HG03066 (cell line): ENCODE measurements at regions not wholly inside any gene's neighbourhood (a gene's known extent, or its start where the extent isn't known, plus 50 kb on each side); places are given as distances from the start of the nearest gene placed in this dataset.
"Not testable (repeated sequence)": the region's sequence is repeated elsewhere in the genome, so short reads cannot be mapped to it uniquely, and the experiment has no call there.

Experiments used
- ATAC-seq: cut with Tn5 transposase; IDR thresholded peaks from one replicate; pipeline ENCODE4 v1.9.1; 2021; ENCODE audit warnings: low read depth; ENCODE audit not compliant: unreplicated experiment

GRCh38 chr10:65235266-65235665, 1690.6 kb upstream of the LRRTM3 start:
- no peak for ATAC-seq

GRCh38 chr10:65235846-65236245, 1690.0 kb upstream of the LRRTM3 start:
- no peak for ATAC-seq

DNA sequence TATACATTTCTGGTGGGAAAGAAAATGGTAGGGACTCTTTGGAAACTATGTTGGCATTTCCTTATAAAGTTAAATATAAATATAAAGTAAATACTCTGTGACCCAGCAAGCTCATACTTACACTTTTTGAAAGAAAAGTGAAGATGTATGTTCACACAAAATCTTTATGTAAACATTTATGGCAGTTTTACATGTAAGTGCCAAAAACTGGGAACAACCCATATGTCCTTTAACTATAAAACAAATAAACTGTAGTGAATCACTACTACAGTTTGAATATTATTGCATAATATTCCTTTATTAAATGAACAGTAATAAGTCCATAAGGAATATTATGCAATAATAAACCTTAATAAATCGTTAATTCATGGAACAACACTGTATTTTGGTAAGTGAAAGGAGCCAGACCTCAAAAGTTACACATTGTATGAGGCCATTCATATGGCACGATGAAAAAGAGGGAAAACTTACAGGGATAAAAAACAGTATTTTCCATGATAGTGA, 1660.3 kb upstream of the LRRTM3 start:
- ATAC-seq, result no peak

DNA sequence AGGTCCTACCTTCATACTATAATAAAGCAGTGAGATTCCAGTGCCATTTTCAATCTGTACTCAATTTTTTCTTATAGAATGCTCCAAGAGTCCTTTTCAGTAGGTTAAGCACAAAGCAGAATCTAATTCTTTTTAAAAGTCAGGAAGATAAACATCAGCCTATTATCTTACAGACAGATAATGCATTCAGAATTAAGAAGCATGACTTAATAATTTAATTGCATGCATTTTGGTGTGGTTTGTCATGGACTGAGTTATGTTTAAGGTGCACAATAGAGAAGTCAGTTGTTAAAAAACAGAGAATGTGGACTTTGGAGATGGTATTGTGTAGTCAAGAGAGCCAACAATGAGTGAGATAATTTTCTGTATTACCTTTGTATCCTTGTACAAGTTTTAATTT, 1656.3 kb upstream of the LRRTM3 start:
- not testable (repeated sequence) for ATAC-seq

- ATAC-seq, result no peak
Observed at GRCh38 chr10:65270969-65271368, 1654.9 kb upstream of the LRRTM3 start.

DNA sequence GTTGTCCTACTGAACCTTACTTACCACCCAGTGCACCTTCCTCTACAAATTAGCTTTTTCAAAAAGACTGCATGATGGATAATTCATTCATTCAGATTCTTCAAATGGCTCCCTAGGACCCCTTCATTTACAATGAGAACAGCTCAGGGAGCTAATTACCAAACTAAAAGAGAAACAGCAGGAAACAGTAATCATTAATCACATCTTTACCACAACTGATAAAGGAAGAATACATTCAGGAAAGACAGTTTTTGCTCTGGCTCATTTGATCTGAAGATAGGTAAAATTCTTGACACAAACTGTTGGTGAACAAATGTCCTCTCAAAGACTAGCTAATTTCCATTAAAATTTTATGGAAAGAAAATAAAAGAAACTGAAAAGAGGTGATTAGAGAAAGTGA, 1652.7 kb upstream of the LRRTM3 start:
- ATAC-seq, result no peak

DNA sequence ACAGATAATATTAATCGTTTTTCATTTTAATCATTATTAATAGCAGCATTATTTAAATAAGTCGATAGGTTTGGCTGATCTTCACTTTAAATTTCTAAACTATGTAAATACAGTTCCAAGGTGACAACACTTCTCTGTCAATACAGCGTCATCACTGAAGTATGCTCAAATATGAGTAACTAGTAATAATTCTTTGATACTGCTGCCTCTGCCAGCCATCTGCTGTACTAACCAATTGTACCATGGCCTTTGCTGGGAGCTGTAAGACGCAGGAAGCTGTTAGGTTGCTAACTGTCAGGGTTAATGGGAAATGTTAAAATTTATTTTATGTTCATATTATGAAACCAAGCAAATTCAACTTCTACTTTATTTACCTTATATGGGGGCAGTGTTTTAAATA, 1650.5 kb upstream of the LRRTM3 start:
- ATAC-seq, result no peak

- ATAC-seq, result no peak
Observed at GRCh38 chr10:65284495-65285041, 1641.3 kb upstream of the LRRTM3 start.

DNA sequence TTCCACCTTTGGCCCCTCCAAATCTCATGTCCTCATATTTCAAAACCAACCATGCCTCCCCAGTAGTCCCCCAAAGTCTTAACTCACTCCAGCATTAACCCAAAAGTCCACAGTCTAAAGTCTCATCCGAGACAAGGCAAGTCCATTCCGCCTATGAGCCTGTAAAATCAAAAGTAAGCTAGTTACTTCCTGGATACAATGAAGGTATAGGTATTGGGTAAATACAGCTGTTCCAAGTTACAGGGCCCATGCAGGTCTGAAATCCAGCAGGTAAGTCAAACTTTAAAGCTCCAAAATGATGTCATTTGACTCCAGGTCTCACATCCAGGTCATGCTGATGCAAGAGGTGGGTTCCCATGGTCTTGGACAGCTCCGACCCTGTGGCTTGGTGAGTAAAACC, 1640.1 kb upstream of the LRRTM3 start:
- not testable (repeated sequence) for ATAC-seq

DNA sequence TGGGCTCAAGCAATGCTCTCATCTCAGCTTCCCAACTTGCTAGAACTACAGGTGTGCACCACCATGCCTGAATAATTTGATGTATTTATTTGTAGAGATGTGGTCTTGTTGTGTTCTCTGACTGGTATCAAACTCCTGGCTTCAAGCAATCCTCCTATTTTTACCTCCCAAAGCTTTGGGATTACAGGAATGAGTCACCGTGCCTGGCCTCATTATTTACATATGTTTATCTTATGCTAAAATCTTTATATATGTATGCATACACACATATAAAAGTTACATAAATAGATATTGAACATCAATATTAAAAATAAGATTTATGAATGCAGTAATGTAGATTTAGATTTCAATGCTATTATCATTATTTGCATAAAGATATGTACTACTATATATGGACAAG, 1634.5 kb upstream of the LRRTM3 start:
- no peak for ATAC-seq

- no peak for ATAC-seq
Observed at GRCh38 chr10:65292551-65292950, 1633.3 kb upstream of the LRRTM3 start.

GRCh38 chr10:65294329-65294728, 1631.5 kb upstream of the LRRTM3 start:
- no peak for ATAC-seq

DNA sequence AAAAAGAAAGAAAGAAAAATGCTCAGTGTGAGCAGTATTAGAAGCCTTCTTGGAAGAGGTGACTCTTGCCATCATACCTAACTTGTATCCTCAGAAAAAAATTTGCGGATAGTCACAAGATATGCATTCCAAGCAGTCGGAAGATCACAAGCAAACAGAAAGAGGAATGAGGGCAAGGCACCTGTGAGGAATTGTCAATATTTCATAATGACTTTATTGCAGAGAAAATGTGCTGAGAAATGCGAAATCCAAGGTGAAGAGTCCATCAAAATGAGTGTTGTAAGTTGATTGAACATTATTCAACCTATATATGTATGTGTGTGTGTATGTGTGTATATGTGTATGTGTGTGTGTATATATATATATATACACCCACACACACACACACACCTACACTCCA, 1624.7 kb upstream of the LRRTM3 start:
- ATAC-seq, result no peak

DNA sequence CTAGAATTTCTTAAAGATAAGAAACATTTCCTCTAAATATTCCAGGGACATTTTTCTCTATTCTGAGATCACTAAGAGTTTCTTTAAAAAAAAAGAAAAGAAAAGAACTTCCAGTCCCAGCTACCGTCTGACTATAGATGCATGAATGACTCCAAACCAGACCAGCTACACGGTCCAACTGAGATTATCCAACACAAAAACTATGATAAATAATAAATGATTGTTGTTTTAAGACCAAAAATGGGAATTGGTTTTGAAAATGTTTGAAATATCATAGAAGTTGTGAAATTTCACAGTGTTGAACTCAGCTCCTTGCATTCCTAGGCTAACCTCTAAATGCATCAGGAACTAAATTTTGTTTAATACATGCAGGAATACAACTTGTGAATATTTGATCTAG, 1619.6 kb upstream of the LRRTM3 start:
- no peak for ATAC-seq

- ATAC-seq, result no peak
Observed at GRCh38 chr10:65312876-65313275, 1613.0 kb upstream of the LRRTM3 start.

DNA sequence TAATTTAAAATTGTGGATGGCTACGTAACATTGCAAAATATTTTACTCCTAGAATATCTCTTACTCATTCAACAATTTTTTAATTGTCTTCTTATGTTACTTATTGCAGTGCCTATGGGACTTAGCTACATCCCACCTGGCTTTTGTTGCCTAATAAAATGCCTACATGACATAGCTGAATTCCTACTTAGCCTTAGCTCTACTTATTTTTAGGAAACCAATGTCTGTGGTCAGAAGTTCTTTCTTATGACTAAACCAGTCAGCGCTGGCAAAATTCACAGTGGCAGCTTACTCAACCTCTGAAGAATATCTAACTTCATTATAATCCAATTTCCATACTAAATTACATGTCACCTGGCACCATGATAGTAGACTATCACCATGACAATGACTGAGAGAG, 1612.4 kb upstream of the LRRTM3 start:
- ATAC-seq, result no peak

DNA sequence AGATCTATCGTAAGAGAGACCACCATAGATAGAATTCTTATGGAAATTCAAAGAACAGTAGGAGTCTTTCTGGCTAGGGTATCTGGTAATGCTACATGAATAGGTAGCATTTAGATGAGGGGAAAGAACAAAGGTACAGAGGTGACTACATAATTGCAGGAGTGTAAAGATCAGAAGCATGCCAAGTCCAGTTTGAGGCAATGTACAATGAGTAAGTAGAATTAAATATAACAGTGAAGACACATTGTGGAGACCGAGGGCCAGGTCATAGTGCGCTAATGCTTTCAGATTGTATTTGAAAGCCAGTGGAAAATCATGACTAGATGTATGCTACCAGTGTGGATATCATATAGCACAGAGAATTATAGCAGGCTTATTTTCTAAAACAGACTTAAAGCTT, 1611.6 kb upstream of the LRRTM3 start:
- ATAC-seq, result no peak

- no peak for ATAC-seq
Observed at GRCh38 chr10:65319493-65319892, 1606.3 kb upstream of the LRRTM3 start.

DNA sequence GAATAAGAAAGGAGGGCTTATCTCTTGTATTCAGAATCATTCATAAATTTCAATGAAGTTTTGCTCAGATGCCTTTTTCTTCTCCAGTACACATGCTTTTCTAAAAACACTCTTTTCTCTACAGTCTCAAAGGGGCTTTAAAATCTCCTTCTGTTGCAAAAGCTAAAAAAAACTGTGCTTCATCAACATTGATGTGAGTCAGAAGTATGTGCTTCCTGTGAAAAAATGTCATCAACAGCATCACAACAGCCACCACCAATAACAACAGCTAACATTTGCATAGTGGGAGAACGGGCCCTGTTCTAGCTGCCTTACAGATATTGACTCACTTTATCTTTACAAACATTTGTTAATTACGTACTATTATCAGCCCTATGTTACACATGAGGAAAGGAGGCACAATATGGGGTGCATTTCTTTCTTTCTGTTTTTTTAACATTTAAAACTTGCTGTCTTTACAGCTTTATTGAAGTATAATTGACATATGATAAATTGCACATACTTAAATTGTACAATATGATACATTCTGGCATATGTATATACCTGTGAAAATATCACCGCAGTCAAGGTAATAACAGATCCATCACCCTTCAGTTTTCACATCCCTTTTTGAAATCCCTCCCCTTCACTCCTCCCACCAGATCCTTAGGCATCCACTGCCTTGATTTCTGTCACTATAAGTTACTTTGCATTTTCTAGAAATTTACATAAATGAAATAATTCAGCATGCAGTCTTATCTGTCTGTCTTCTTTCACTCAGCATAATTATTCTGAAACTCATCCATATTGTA, 1605.4 kb upstream of the LRRTM3 start:
- no peak for ATAC-seq

GRCh38 chr10:65323802-65324201, 1602.0 kb upstream of the LRRTM3 start:
- ATAC-seq, result no peak

- ATAC-seq, result no peak
Observed at GRCh38 chr10:65325913-65326312, 1599.9 kb upstream of the LRRTM3 start.

DNA sequence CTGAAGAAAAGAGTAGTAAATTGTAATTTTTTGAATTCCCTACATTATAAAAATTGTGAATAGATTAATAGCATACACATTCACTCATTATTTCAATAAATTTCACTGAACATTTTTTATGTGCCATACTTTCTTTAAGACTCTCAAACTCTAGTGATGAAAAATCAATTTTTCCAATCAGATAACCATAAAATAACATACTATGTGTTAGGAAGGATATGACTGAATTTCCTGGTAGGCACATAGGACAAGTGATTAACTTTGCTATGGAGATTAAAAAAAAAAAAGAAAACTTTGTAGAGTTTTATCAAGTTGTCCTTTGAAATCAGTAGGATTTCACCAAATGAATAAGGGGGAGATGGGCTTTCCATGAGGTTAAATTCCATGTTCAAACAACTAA, 1597.3 kb upstream of the LRRTM3 start:
- ATAC-seq, result no peak
